ENCODE measurements at regions not wholly inside any gene's neighbourhood (a gene's known extent, or its start where the extent isn't known, plus 50 kb on each side); places are given as distances from the start of the nearest gene placed in this dataset.
A peak's percentile ranks its signal among the peaks of the same experiment; 100 is the strongest.

DNA sequence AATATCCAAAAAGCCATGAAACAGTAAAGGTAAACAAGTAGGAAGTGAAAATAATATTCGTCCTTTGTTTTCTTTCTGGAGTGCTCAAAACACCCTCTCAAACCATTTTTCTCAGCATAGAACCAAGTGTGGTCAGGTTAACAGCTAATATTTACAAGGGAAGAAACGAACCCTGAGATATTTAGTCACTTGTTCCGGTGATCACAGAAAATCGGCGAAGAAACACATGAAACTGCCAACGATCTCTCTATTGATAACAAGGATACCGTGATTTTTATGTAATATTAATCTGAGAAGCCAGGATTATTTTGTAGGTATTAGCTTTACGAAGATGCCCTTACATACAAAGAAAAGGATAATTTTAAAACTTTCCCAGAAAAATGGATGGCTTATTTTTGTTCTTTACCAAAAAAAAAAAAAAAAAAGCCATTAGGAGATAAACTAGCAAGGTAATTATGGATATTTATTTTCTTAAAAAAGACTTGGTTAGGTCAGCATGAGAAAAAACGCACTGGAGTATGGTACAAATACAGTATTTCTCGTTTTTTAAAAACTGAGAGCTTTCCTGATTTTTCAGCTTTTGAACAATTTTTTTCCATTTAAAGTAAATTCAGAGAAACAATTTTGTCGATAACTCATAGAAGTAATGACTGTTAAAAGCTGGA lies 107.3 kb upstream of the HNRNPU start:
- no peak for DNase-seq

DNA sequence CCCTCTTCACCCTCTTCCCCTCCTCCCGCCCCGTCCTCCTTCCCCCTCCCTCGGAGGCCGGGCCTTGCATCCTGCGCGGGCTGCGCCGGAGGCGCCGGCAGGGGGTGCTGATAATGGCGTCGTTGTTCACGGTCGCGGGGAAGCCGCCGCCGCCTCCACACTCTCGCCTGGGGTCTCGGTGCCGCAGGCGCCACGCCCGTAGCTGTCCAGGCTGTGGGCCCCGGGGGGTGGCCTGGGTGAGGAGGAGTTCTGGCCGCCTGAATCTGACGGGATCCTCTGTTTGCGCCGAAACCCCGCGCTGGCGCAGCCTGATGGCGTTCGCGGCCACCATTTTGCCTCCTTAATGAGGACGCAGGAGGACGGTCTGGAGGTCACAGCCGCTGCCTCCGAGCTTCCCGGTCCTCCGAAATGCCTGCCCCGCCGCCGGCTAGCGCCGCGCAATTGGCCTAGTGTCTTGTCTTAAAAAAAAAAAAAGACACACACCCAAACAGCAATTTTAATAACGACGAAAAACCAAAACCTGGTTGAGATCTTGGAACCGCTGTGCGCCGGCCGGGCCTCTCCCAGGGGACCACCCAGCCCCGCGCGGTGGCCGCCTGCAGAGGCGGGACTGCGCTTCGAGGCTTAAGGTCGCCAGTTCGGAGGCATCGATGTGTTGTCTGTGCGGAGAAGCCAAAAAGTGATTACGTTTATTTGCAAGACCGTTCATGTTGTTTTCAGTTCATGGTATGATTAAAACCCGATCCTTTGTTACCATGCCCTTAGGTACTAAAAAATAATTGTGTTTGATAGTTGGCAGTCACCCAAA lies 106.6 kb upstream of the HNRNPU start:
- DNase-seq, result peak; percentile 99

GRCh38 chr1:244970236-244970743 lies 105.9 kb upstream of the HNRNPU start:
- DNase-seq, result peak in 1 of 2 donors; percentile 96

- DNase-seq, result peak; percentile 90 to 91
Measured at GRCh38 chr1:244969355-244970235, 105.3 kb upstream of the HNRNPU start.

GRCh38 chr1:244968881-244969280 lies 104.5 kb upstream of the HNRNPU start:
- DNase-seq, result no peak

GRCh38 chr1:244968471-244968871 lies 104.1 kb upstream of the HNRNPU start:
- DNase-seq, result no peak

- no peak for DNase-seq
Measured at GRCh38 chr1:244967159-244967558, 102.8 kb upstream of the HNRNPU start.

GRCh38 chr1:244965185-244966030 lies 101.1 kb upstream of the HNRNPU start:
- DNase-seq, result no peak

GRCh38 chr1:244964112-244964971 lies 100.0 kb upstream of the HNRNPU start:
- peak; percentile 36 to 44 for DNase-seq

DNA sequence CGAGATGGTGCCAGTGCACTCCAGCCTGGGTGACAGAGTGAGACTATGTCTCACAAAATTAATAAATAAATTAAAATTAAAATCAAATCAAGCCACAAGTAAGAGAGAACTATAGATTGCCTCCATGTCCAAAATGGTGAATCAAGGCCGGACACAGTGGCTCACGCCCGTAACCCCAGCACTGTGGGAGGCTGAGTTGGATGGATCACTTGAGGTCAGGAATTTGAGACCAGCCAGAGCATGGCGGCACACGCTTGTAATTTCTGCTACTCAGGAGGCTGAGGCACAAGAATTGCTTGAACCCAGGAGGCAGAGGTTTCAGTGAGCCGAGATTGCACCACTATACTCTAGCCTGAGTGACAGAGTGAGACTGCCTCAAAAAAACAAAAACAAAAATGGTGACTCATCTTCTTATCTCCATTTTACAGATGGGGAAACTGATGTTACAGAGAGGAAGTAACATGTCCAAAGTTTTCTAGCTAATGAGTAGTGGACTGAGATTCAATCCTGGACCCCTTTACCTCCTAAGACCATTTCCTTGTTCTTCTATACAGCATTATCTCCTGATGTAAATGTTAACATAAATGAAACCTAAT lies 99.0 kb upstream of the HNRNPU start:
- no peak for DNase-seq

DNA sequence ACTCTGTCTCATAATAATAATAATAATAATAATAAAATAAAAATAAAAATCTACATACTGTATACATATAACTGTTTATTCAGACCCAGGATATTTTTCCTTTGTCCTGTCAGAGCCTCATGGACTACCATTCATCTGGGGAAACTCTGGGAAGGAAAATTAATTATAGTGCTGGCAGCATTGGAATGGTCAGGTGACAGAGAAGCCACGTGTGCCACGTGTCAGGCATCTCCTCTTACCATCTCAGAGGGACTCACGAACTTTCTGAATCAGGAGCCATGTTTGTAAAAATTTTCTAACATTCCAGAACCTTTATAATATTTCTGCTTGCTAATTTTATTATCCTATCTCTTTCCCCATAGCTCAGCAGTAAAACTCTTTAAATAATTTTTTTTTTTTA lies 97.8 kb upstream of the HNRNPU start:
- no peak for DNase-seq

GRCh38 chr1:244960904-244961303 lies 96.6 kb upstream of the HNRNPU start:
- DNase-seq, result no peak

- DNase-seq, result no peak
Measured at GRCh38 chr1:244958593-244958992, 94.2 kb upstream of the HNRNPU start.

DNA sequence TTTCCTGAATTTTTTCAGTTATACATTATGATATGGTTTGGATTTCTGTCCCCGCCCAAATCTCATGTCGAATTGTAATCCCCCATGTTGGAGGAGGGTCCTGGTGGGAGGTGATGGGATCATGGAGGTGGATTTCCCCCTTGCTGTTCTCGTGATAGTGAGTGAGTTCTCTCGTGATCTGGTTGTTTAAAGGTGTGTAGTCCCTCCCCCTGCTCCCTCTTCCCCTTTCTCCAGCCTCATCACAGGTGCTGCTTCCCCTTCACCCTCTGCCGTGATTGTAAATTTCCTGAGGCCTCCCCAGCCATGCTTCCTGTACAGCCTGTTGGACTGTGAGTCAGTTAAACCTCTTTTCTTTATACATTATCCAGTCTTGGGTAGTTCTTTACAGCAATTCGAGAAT lies 93.2 kb upstream of the HNRNPU start:
- DNase-seq, result no peak

GRCh38 chr1:244957122-244957521 lies 92.8 kb upstream of the HNRNPU start:
- no peak for DNase-seq

GRCh38 chr1:244955661-244956060 lies 91.3 kb upstream of the HNRNPU start:
- DNase-seq, result no peak

- no peak for DNase-seq
Measured at GRCh38 chr1:244954359-244954758, 90.0 kb upstream of the HNRNPU start.

DNA sequence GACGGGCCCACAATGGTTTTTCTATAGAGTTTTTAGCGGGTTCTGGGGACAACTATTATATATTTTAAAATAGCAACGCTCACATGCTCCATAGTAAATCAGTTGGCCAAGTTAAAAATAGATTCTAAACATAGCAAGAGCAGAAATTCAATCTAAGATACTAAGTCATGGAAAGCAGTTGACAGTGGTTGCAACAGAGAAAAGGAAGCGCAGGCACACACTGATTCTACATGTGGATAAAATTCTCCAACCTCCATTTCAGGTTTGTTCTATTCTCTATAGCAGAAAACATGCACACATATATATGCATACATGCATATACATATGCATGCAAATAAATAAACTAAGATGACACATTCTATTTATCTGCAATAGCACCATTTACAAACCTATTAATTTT lies 89.6 kb upstream of the HNRNPU start:
- no peak for DNase-seq

- no peak for DNase-seq
Measured at GRCh38 chr1:244952940-244953339, 88.6 kb upstream of the HNRNPU start.

Measured in right lung (tissue), 2 donors.